D341Med (cell line): ENCODE measurements at regions not wholly inside any gene's neighbourhood (a gene's known extent, or its start where the extent isn't known, plus 50 kb on each side); places are given as distances from the start of the nearest gene placed in this dataset.

Experiments used
- DNase-seq: peaks from one replicate; pipeline ENCODE4 v3.0.0; 2012; ENCODE audit warnings: low spot score

- DNase-seq = no peak
Observed at GRCh38 chr2:156697906-156698305, 261.7 kb downstream of the GPD2 start.

- no peak for DNase-seq
Observed at GRCh38 chr2:156700681-156701080, 264.5 kb downstream of the GPD2 start.

GRCh38 chr2:156702541-156702940 is 266.4 kb downstream of the GPD2 start:
- no peak for DNase-seq

GRCh38 chr2:156703642-156704041 is 267.5 kb downstream of the GPD2 start:
- DNase-seq = no peak

- DNase-seq = no peak
Observed at GRCh38 chr2:156704132-156704531, 268.0 kb downstream of the GPD2 start.

GRCh38 chr2:156704617-156705016 is 268.4 kb downstream of the GPD2 start:
- no peak for DNase-seq

GRCh38 chr2:156706576-156706975 is 270.4 kb downstream of the GPD2 start:
- no peak for DNase-seq

GRCh38 chr2:156708051-156708450 is 271.9 kb downstream of the GPD2 start:
- DNase-seq = no peak

GRCh38 chr2:156709091-156709490 is 272.9 kb downstream of the GPD2 start:
- DNase-seq = no peak

- DNase-seq = no peak
Observed at GRCh38 chr2:156719036-156719435, 282.9 kb downstream of the GPD2 start.

GRCh38 chr2:156727867-156728266 is 291.7 kb downstream of the GPD2 start:
- no peak for DNase-seq

- no peak for DNase-seq
Observed at GRCh38 chr2:156728328-156728727, 292.1 kb downstream of the GPD2 start.

GRCh38 chr2:156731506-156731905 is 295.3 kb downstream of the GPD2 start:
- no peak for DNase-seq

GRCh38 chr2:156736950-156737349 is 300.8 kb downstream of the GPD2 start:
- no peak for DNase-seq

GRCh38 chr2:156739301-156739700 is 303.1 kb downstream of the GPD2 start:
- DNase-seq = no peak

GRCh38 chr2:156745619-156746018 is 309.4 kb downstream of the GPD2 start:
- DNase-seq = no peak

- DNase-seq = no peak
Observed at GRCh38 chr2:156748221-156748620, 312.0 kb downstream of the GPD2 start.

GRCh38 chr2:156752042-156752441 is 315.9 kb downstream of the GPD2 start:
- no peak for DNase-seq

GRCh38 chr2:156753766-156754165 is 317.6 kb downstream of the GPD2 start:
- DNase-seq = no peak

- peak; percentile 13 for DNase-seq
Observed at GRCh38 chr2:156756516-156756915, 320.3 kb downstream of the GPD2 start.

GRCh38 chr2:156763174-156763573 is 327.0 kb downstream of the GPD2 start:
- no peak for DNase-seq

- DNase-seq = no peak
Observed at GRCh38 chr2:156765043-156765442, 328.9 kb downstream of the GPD2 start.

GRCh38 chr2:156765450-156765849 is 329.3 kb downstream of the GPD2 start:
- DNase-seq = no peak

- no peak for DNase-seq
Observed at GRCh38 chr2:156769802-156770201, 333.6 kb downstream of the GPD2 start.

GRCh38 chr2:156778916-156779315 is 342.7 kb downstream of the GPD2 start:
- no peak for DNase-seq
